Cardiac muscle cell (in vitro differentiated cells and primary cell): ENCODE measurements at regions not wholly inside any gene's neighbourhood (a gene's known extent, or its start where the extent isn't known, plus 50 kb on each side); places are given as distances from the start of the nearest gene placed in this dataset.
"Not testable (repeated sequence)": the region's sequence is repeated elsewhere in the genome, so short reads cannot be mapped to it uniquely, and the experiment has no call there.

ENCODE experiments used
- DNase-seq, 2 donors: peaks; one replicate each; pipeline versions ENCODE4 v3.0.0 to v3.0.0-alpha.2; 2010 to 2017; ENCODE audit warnings: low read depth in 1 of 2, low spot score in 1 of 2
- H3K27ac ChIP-seq: fragments of 200-600 bp; sonication (generic); 2 replicates; pipeline ENCODE4 v1.5.1; 2016
- H3K27me3 ChIP-seq: fragments of 200-600 bp; sonication (generic); 2 replicates; pipeline ENCODE4 v1.6.0; 2016; ENCODE audit warnings: control low read depth
- H3K36me3 ChIP-seq: fragments of 200-600 bp; sonication (generic); 2 replicates; pipeline ENCODE4 v1.5.1; 2016; ENCODE audit warnings: control low read depth
- H3K4me1 ChIP-seq: fragments of 200-600 bp; sonication (generic); 2 replicates; pipeline ENCODE4 v1.8.1; 2017; ENCODE audit warnings: low read depth, mild to moderate bottlenecking, mixed run types
- H3K4me3 ChIP-seq: fragments of 200-600 bp; sonication (generic); 2 replicates; pipeline ENCODE4 v1.5.1; 2016; ENCODE audit warnings: mild to moderate bottlenecking
- H3K9me3 ChIP-seq: fragments of 200-600 bp; sonication (generic); 2 replicates; pipeline ENCODE4 v1.5.1; 2017; ENCODE audit warnings: low read depth, mild to moderate bottlenecking, control low read depth
- TF ChIP-seq, protein P1 (sequence below): IDR thresholded peaks from 2 replicates; pipeline ENCODE4 v1.5.1; 2012; ENCODE audit warnings: low read depth, mild to moderate bottlenecking, low read length

DNA sequence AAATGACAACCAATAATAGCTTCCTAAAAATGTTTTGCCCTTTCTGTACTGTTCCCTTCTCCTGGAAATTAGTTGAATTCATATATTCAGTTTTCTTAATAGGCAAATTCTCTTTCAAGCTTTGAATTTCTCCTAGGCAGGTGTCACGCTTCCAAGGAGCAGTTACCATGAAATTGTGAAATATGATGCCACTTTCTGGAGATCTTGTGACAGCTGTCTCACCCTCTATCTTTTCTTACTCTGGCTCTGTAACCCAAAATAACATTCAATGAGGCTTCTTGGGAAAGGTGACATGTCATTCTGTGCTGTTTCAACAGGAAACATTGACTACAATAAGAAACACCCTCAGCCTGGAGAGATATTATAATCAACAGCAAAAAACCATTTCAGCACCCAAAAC lies 80.3 kb upstream of the MRI1 start:
- H3K4me3 ChIP-seq = no peak overlapping the region
- TF ChIP-seq, protein P1, sequence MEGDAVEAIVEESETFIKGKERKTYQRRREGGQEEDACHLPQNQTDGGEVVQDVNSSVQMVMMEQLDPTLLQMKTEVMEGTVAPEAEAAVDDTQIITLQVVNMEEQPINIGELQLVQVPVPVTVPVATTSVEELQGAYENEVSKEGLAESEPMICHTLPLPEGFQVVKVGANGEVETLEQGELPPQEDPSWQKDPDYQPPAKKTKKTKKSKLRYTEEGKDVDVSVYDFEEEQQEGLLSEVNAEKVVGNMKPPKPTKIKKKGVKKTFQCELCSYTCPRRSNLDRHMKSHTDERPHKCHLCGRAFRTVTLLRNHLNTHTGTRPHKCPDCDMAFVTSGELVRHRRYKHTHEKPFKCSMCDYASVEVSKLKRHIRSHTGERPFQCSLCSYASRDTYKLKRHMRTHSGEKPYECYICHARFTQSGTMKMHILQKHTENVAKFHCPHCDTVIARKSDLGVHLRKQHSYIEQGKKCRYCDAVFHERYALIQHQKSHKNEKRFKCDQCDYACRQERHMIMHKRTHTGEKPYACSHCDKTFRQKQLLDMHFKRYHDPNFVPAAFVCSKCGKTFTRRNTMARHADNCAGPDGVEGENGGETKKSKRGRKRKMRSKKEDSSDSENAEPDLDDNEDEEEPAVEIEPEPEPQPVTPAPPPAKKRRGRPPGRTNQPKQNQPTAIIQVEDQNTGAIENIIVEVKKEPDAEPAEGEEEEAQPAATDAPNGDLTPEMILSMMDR = no peak
- no peaks in the 10 kb centered on the region for H3K27me3 ChIP-seq
- H3K4me1 ChIP-seq = peaks cover 6% of the 10 kb centered on the region
- no peak for DNase-seq
- H3K27ac ChIP-seq = no peak overlapping the region
- peaks cover 2% of the 10 kb centered on the region for H3K9me3 ChIP-seq
- H3K36me3 ChIP-seq = no peaks in the 10 kb centered on the region

DNA sequence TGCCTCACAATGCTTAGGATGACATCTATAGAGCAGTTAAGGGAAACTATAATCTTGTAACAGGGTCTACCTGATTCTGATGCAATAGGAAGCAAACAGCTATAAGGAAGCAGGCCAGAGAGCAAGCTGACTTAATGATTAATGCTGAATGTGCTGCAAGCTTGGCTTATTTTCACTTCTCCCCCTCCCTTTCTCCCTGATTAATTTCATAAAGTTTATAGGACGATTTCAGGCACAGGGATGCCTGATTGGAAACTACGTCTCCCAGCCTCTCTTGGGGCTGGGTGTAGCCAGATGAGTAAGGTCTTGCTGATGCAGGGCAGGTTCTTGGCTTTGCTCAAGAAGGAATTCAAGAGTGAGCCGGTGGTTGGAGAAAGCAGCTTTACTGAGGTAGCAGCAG lies 82.8 kb upstream of the MRI1 start:
- TF ChIP-seq, protein P1 = no peak

DNA sequence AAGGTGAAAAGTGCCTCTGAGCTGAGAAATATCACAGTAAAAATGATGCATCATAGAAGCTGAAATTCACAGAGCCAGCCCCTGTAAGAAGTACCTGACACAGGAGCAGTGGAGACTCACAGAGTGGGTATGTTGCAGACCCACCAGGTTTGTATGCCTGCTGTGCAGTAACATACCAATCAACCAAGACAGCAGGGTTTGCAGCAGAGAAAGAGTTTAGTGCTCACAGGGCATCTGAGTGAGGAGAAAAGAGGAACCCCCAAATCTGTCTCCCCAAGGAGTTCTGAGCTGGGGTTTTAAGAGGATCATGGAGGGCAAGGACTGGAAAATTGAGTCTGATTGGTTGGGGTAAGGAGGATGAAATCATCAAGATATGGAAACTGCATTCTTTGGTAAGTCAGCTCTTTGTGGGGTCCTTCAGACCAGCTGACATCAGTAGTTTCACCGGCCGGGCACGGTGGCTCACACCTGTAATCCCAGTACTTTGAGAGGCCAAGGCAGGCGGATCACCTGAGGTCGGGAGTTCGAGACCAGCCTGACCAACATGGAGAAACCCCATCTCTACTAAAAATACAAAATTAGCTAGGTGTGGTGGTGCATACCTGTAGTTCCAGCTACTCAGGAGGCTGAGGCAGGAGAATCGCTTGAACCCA lies 83.5 kb upstream of the MRI1 start:
- H3K27ac ChIP-seq, H3K4me3 ChIP-seq, H3K36me3 ChIP-seq, H3K4me1 ChIP-seq, DNase-seq, H3K9me3 ChIP-seq, H3K27me3 ChIP-seq: not testable (repeated sequence)

More for the DNA sequence above, 82.8 kb upstream of the MRI1 start:
- Histone ChIP-seq H3K4me3 (no peak overlapping the region), H3K4me1 (peaks cover 6% of the 10 kb centered on the region), H3K27ac (no peak overlapping the region), H3K9me3 (peaks cover 2% of the 10 kb centered on the region), H3K27me3 (no peaks in the 10 kb centered on the region), H3K36me3 (no peaks in the 10 kb centered on the region)
- DNase-seq = peak in 1 of 2 donors; percentile 16

DNA sequence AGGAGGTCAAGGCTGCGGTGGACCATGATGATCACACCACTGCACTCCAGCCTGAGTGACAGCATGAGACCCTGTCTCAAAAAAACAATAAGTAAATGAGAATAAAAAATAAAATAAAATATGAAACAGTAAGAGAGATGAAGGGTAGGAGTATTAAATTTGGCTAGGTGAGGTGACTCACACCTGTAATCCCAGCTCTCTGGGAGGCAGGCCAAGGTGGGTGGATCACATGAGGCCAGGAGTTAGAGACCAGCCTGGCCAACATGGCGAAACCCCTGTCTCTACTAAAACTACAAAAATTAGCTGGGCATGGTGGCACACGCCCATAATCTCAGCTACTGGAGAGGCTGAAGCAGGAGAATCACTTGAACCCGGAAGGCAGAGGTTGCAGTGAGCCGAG lies 87.4 kb upstream of the MRI1 start:
- not testable (repeated sequence) for H3K9me3 ChIP-seq, DNase-seq, H3K36me3 ChIP-seq, H3K4me1 ChIP-seq, H3K27me3 ChIP-seq, H3K27ac ChIP-seq, H3K4me3 ChIP-seq

DNA sequence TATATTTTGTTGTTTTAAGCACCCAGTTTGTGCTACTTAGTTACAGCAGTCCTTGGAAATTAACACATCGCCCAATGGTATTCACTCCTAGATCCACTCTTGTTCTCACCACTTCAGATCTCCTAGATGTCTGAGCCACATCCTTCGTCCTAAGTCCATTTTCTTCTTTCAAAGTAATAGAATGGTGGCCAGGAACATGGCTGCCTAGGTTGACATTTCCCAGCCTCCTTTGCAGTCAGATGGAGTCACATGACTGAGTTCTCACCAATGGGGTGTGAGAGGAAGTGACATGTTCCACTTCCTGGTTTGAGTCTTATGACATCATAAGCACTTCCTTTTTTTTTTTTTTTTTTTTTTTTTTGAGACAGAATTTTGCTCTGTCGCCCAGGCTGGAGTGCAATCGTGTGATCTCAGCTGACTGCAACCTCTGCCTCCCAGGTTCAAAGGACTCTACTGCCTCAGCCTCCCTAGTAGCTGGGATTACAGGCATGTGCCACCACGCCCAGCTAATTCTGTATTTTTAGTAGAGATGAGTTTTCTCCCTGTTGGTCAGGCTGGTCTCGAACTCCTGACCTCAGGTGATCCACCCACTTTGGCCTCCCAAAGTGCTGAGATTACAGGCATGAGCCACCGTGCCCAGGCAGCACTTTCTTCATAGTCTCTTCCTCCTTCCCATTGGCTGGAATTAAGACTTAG lies 91.7 kb upstream of the MRI1 start:
- DNase-seq = peak in 1 of 2 donors; percentile 5
- H3K9me3 ChIP-seq, H3K36me3 ChIP-seq, H3K27ac ChIP-seq, H3K4me3 ChIP-seq, H3K4me1 ChIP-seq, H3K27me3 ChIP-seq: not testable (repeated sequence)

DNA sequence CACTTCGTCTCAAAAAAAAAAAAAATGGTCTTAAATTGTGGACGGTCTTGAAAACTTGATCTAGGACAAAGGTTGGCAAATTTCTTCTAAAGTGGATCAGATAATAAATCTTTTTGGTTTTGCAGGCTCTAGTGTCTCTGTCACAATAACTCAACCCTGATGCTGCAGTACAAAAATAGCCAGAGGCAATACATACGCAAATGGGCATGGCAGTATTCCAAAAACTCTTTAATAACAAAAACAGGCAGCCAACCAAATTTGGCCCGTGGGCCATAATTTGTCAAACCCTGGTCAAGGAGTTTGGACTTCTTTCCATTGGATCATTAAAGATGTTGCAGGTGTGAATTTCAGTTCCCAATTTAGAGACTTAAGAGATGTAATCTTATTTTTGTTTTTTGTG lies 93.5 kb upstream of the MRI1 start:
- TF ChIP-seq, protein P1 = no peak
- no peaks in the 10 kb centered on the region for H3K27me3 ChIP-seq
- H3K4me1 ChIP-seq = no peaks in the 10 kb centered on the region
- no peak overlapping the region for H3K27ac ChIP-seq
- no peak for DNase-seq
- H3K36me3 ChIP-seq = no peaks in the 10 kb centered on the region
- no peaks in the 10 kb centered on the region for H3K9me3 ChIP-seq
- no peak overlapping the region for H3K4me3 ChIP-seq

DNA sequence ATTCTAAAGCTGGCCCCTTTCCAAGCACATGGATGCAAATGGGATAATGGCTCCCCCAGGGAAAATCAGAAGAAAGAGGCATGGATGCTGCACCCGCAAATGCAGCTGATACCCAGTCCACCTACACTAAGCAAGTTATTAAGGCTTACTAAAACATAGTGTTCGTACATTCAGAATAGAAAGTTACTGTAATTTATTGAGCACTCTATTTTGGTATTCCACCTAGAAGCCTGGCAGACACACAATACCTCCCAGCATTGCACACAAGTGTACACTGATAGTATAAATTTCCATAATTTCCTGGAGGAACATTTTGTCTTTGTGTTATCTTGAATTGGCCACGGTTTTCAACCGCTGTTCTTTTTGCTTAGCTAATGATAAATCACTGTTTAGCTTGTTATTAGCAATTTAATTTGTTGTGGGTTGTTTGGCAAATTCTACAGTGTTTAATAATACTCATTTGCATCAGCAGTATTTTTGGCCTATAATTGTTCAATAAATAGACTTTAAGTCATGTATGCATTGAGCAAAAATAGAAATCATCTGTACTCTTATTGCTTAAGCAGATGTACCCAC lies 94.5 kb upstream of the MRI1 start:
- Histone ChIP-seq H3K36me3 (no peaks in the 10 kb centered on the region), H3K4me3 (no peak overlapping the region), H3K4me1 (no peaks in the 10 kb centered on the region), H3K27me3 (no peaks in the 10 kb centered on the region), H3K27ac (no peak overlapping the region), H3K9me3 (no peaks in the 10 kb centered on the region)
- TF ChIP-seq, protein P1 = no peak
- no peak for DNase-seq
